ENCODE measurements at regions not wholly inside any gene's neighbourhood (a gene's known extent, or its start where the extent isn't known, plus 50 kb on each side); places are given as distances from the start of the nearest gene placed in this dataset.
"Not testable (repeated sequence)": the region's sequence is repeated elsewhere in the genome, so short reads cannot be mapped to it uniquely, and the experiment has no call there.

- DNase-seq (ENCODE audit: low spot score) = no peak
Observed at GRCh38 chr2:6139142-6139541, 447.0 kb downstream of the SOX11 start.

GRCh38 chr2:6139916-6140315 lies 447.7 kb downstream of the SOX11 start:
- DNase-seq (ENCODE audit: low spot score) = no peak

- no peak for DNase-seq (ENCODE audit: low spot score)
Observed at GRCh38 chr2:6140509-6140908, 448.3 kb downstream of the SOX11 start.

- DNase-seq (ENCODE audit: low spot score) = no peak
Observed at GRCh38 chr2:6143812-6144211, 451.6 kb downstream of the SOX11 start.

- DNase-seq (ENCODE audit: low spot score) = not testable (repeated sequence)
Observed at GRCh38 chr2:6147215-6147614, 455.0 kb downstream of the SOX11 start.

- DNase-seq (ENCODE audit: low spot score) = no peak
Observed at GRCh38 chr2:6148882-6149281, 456.7 kb downstream of the SOX11 start.

- DNase-seq (ENCODE audit: low spot score) = no peak
Observed at GRCh38 chr2:6159606-6160005, 467.4 kb downstream of the SOX11 start.

- DNase-seq (ENCODE audit: low spot score) = no peak
Observed at GRCh38 chr2:6163932-6164331, 471.7 kb downstream of the SOX11 start.

- DNase-seq (ENCODE audit: low spot score) = no peak
Observed at GRCh38 chr2:6164986-6165747, 473.0 kb downstream of the SOX11 start.

- DNase-seq (ENCODE audit: low spot score) = no peak
Observed at GRCh38 chr2:6167592-6168138, 475.5 kb downstream of the SOX11 start.

GRCh38 chr2:6168485-6168884 lies 476.3 kb downstream of the SOX11 start:
- DNase-seq (ENCODE audit: low spot score) = no peak

- no peak for DNase-seq (ENCODE audit: low spot score)
Observed at GRCh38 chr2:6171294-6171693, 479.1 kb downstream of the SOX11 start.

GRCh38 chr2:6177811-6178210 lies 485.6 kb downstream of the SOX11 start:
- DNase-seq (ENCODE audit: low spot score) = no peak

GRCh38 chr2:6181525-6181924 lies 489.3 kb downstream of the SOX11 start:
- no peak for DNase-seq (ENCODE audit: low spot score)

- DNase-seq (ENCODE audit: low spot score) = no peak
Observed at GRCh38 chr2:6181926-6182325, 489.7 kb downstream of the SOX11 start.

- no peak for DNase-seq (ENCODE audit: low spot score)
Observed at GRCh38 chr2:6183226-6183625, 491.0 kb downstream of the SOX11 start.

GRCh38 chr2:6184532-6185292 lies 492.5 kb downstream of the SOX11 start:
- no peak for DNase-seq (ENCODE audit: low spot score)

- DNase-seq (ENCODE audit: low spot score) = no peak
Observed at GRCh38 chr2:6186332-6187151, 494.4 kb downstream of the SOX11 start.

GRCh38 chr2:6196449-6196848 lies 504.3 kb downstream of the SOX11 start:
- no peak for DNase-seq (ENCODE audit: low spot score)

- DNase-seq (ENCODE audit: low spot score) = not testable (repeated sequence)
Observed at GRCh38 chr2:6198370-6198919, 506.3 kb downstream of the SOX11 start.

GRCh38 chr2:6202756-6203155 lies 510.6 kb downstream of the SOX11 start:
- DNase-seq (ENCODE audit: low spot score) = no peak

Measured in left forelimb (tissue), 1 donor.